ENCODE measurements at regions not wholly inside any gene's neighbourhood (a gene's known extent, or its start where the extent isn't known, plus 50 kb on each side); places are given as distances from the start of the nearest gene placed in this dataset.
"Not testable (repeated sequence)": the region's sequence is repeated elsewhere in the genome, so short reads cannot be mapped to it uniquely, and the experiment has no call there.

DNA sequence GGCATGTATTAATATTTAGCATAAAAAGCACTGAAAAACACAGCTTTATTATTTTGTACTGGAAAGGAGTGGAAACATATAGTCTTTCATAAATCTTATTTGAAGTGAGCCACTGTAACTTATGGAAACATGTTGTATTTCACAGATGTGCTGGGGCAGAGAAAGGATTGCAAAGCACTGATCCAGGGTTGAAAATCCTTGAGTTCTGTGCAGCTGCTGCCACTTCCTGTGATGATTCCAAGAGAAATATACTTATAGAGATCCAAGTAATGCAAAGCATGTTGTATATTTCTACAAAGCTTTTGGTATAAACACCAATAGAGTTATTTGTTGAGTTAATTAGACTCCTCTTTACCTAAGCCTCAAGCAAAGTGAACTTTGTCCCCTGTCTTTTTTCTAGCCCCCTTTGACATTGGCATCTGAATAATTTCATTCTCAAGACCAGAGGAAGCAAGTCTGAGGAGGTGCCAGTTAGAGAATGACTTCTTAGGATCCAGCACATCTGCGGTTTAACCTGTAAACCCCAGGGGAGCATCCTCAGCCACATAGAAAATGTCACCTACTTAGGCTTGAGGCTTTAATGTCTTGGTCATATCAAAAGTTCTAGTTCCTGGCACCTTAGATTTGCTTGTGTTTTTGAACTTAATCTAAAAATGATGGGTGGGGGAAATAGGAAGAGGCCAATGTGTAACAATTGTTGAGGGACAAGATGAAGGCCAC lies 173.3 kb downstream of the FASLG start:
- H3K4me3 ChIP-seq (ENCODE audit: low read length), result no peak overlapping the region
- no peak for DNase-seq (ENCODE audit: low read depth)
- TF ChIP-seq, protein P1, sequence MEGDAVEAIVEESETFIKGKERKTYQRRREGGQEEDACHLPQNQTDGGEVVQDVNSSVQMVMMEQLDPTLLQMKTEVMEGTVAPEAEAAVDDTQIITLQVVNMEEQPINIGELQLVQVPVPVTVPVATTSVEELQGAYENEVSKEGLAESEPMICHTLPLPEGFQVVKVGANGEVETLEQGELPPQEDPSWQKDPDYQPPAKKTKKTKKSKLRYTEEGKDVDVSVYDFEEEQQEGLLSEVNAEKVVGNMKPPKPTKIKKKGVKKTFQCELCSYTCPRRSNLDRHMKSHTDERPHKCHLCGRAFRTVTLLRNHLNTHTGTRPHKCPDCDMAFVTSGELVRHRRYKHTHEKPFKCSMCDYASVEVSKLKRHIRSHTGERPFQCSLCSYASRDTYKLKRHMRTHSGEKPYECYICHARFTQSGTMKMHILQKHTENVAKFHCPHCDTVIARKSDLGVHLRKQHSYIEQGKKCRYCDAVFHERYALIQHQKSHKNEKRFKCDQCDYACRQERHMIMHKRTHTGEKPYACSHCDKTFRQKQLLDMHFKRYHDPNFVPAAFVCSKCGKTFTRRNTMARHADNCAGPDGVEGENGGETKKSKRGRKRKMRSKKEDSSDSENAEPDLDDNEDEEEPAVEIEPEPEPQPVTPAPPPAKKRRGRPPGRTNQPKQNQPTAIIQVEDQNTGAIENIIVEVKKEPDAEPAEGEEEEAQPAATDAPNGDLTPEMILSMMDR (conservative IDR thresholded peaks at IDR 0.05; ENCODE audit: low read depth, low read length), result no peak

DNA sequence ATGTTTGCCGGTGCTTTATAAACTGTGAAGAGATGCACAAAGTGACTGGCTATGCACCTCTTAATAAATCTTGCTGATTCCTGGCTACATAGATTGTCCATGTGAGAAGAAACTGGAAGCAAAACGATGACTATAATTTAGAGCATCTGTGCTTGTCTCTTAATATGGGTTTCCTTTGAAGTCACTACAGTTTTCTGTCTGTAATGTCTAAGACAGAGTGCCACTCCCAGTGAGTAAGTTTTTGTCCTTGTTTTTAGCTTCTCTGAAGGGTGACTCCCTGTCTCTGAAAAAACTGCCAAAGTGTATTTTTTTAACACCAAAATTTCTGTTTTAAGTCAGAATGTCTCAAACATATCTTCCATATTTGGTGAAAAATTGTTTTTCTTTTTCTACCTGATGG lies 175.1 kb downstream of the FASLG start:
- H3K4me3 ChIP-seq (ENCODE audit: low read length), result no peak overlapping the region
- no peak for DNase-seq (ENCODE audit: low read depth)
- TF ChIP-seq, protein P1 (conservative IDR thresholded peaks at IDR 0.05; ENCODE audit: low read depth, low read length), result no peak

DNA sequence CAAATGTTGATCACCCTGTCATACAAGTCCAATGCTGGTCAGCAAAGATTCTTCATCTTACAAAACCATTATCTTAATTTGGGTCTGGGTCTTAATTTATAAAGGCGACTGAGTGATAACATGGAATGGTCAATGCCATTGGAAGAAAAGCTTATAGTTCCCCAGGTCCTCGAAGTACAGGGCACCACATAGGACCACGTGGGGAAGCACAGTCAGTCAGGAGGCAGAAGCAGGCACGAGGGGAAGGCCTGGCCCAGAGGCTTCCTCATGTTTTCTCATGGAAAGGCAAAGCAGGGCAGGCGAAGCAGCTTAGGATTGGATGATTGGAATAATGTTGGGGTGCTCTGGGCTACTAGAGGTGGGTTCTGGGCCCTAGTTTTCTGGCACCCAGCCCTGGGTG lies 175.7 kb downstream of the FASLG start:
- TF ChIP-seq, protein P1 (conservative IDR thresholded peaks at IDR 0.05; ENCODE audit: low read depth, low read length), result no peak
- H3K4me3 ChIP-seq (ENCODE audit: low read length), result no peak overlapping the region
- no peak for DNase-seq (ENCODE audit: low read depth)

DNA sequence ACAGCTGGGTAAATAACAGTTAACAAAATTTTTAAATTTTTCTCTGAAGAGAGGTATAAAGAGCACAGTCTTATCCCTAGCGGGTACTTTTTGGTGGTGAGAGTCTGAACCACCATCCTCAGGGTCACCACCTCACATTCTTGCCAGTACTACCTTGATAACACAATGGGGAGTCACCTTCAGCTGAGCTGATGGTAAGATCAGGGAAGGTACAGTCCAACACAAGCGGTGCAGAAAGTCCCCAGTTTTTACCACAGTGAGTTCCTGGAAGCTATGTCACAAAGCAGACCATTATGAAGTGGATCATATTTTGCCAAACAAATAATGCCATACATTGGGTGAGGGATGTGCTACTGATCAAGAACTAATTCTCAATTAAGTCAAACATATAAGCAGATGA lies 176.9 kb downstream of the FASLG start:
- H3K4me3 ChIP-seq (ENCODE audit: low read length), result no peak overlapping the region
- TF ChIP-seq, protein P1 (conservative IDR thresholded peaks at IDR 0.05; ENCODE audit: low read depth, low read length), result no peak
- no peak for DNase-seq (ENCODE audit: low read depth)

DNA sequence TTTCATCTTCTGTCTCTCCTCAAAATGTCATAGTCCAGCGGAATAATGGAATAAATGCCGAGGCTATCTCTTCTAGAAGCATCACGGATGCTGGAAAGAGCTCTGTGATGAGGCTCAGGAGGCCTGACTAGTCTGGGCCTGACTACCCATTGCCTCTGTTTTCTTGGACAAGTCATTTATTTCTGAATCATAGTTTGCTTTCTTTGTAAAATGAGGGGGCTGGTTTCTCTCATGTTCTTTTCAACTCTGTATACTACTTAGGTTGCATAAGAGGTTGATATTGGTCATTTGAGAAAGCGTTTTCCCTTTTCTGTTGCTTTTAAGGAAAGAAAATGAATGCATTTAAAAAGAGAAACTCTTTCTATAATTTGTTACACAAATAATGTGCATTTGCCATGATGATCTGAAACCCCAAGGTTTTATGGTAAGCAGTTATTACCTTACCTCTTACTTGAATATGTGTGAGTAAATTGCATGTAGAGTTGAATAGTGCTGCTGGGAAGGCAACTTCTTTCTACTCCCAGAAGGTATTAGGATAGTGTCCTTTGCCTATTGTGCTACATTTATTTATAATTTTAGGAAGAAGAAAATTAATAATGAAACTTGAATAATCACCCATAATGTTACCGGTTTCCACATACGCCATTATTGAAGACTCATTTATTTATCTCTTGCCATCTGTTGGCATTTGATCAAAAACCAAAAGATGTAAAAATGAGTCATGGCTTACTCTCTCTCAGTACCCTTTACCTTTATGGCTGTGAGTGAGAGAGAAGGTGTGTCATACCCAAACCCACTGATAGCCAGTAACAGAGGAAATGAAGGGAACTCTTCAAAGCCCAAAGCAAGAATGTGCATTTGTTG lies 179.1 kb downstream of the FASLG start:
- H3K4me3 ChIP-seq (ENCODE audit: low read length), result no peak overlapping the region
- DNase-seq (ENCODE audit: low read depth), result no peak
- TF ChIP-seq, protein P1 (conservative IDR thresholded peaks at IDR 0.05; ENCODE audit: low read depth, low read length), result no peak

DNA sequence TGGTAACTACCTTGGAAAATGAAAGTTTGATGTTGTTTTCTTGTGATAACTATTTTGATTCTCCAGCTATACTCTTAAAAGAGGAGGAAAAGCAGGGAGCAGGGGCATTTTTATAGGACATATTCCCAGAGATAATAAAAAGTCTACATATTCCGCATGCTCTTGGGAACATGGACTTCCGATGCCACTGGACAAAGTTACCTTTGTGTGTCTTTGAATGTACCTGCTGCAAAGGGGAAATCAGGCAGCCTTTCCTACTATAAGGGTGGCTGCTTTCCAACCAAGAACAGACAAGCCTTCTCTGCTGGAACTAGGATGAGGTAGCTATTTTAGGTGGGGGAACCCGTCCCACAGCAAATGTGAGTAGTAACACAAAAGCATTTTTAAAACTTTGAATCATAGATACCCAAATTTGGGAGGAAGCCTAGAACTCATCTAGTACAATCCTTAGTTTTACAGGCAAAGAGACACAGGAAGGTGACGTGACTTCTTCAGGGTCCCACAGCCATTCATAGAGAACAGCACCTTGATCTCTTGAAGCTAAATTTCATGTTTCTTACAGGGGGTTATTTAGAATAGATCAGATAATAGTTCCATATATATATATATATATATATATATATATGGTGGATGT lies 179.9 kb downstream of the FASLG start:
- TF ChIP-seq, protein P1 (conservative IDR thresholded peaks at IDR 0.05; ENCODE audit: low read depth, low read length), result no peak
- DNase-seq (ENCODE audit: low read depth), result no peak
- H3K4me3 ChIP-seq (ENCODE audit: low read length), result no peak overlapping the region

DNA sequence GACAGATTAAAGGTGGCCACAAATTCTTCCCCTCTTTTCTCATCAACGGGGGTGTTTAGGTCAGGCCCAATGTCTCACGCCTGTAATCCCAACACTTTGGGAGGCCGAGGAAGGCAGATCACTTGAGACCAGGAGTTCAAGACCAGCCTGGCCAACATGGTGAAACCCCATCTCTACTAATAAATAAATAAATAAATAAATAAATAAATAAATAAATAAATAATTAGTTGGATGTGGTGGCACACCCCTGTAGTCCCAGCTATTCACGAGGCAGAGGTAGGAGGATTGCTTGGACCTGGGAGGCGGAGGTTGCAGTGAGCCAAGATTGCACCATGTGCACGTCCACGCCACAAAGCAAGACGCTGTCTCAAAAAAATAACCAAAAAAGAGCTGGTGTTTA lies 180.7 kb downstream of the FASLG start:
- DNase-seq (ENCODE audit: low read depth); H3K4me3 ChIP-seq (ENCODE audit: low read length): not testable (repeated sequence)

All from retinal pigment epithelial cell (primary cell).